SK-N-SH treated with all-trans-retinoic acid at 6 μM for 48 hours (cell line): ENCODE measurements at regions not wholly inside any gene's neighbourhood (a gene's known extent, or its start where the extent isn't known, plus 50 kb on each side); places are given as distances from the start of the nearest gene placed in this dataset.
A peak's percentile ranks its signal among the peaks of the same experiment; 100 is the strongest.

Experiments
- ATAC-seq: fragments of 200-7000 bp; cut with Tn5 transposase; 3 replicates; pipeline ENCODE4 v1.9.1; 2020; ENCODE audit warnings: mild to moderate bottlenecking, moderate library complexity
- ARNTL ChIP-seq: fragments of 450-650 bp; formaldehyde crosslinking; IDR thresholded peaks from 2 replicates; pipeline ENCODE4 v1.5.0; 2020; ENCODE audit warnings: low read depth, mild to moderate bottlenecking, moderate library complexity, borderline replicate concordance
- BACH2 ChIP-seq: fragments of 250-450 bp; sonication (Bioruptor Pico); IDR thresholded peaks from 2 replicates; pipeline ENCODE4 v1.9.0; 2021; ENCODE audit warnings: mild to moderate bottlenecking, borderline replicate concordance
- CREB5 ChIP-seq: fragments of 250-450 bp; sonication (Bioruptor Pico); IDR thresholded peaks from 2 replicates; pipeline ENCODE4 v1.5.1; 2020; ENCODE audit warnings: low read depth, mild to moderate bottlenecking, moderate library complexity
- CSRNP3 ChIP-seq: fragments of 250-450 bp; sonication (Bioruptor Pico); IDR thresholded peaks from 2 replicates; pipeline ENCODE4 v1.5.1; 2021; ENCODE audit warnings: mild to moderate bottlenecking, moderate library complexity
- ESRRG ChIP-seq: fragments of 250-450 bp; sonication (Bioruptor Pico); IDR thresholded peaks from 2 replicates; pipeline ENCODE4 v1.6.1; 2021; ENCODE audit warnings: mild to moderate bottlenecking
- ISL1 ChIP-seq: fragments of 250-450 bp; sonication (Bioruptor Pico); IDR thresholded peaks from 2 replicates; pipeline ENCODE4 v2.1.2; 2022; ENCODE audit warnings: mild to moderate bottlenecking, moderate library complexity
- OSR1 ChIP-seq: fragments of 250-450 bp; sonication (Bioruptor Pico); IDR thresholded peaks from 2 replicates; pipeline ENCODE4 v1.8.0; 2022; ENCODE audit warnings: moderate library complexity, mild to moderate bottlenecking, inconsistent platforms
- PATZ1 ChIP-seq: fragments of 250-450 bp; sonication (Bioruptor Pico); IDR thresholded peaks from 2 replicates; pipeline ENCODE4 v1.8.0; 2020; ENCODE audit warnings: mild to moderate bottlenecking, moderate library complexity, borderline replicate concordance
- POU6F1 ChIP-seq: fragments of 250-450 bp; sonication (Bioruptor Pico); IDR thresholded peaks from 2 replicates; pipeline ENCODE4 v1.8.0; 2021; ENCODE audit warnings: low read depth, mild to moderate bottlenecking, moderate library complexity, borderline replicate concordance
- SNAI2 ChIP-seq: fragments of 250-450 bp; sonication (Bioruptor Pico); IDR thresholded peaks from 2 replicates; pipeline ENCODE4 v1.5.0; 2020; ENCODE audit warnings: mild to moderate bottlenecking, moderate library complexity
- TCF4 ChIP-seq: fragments of 250-450 bp; sonication (Bioruptor Pico); IDR thresholded peaks from 2 replicates; pipeline ENCODE4 v1.8.0; 2021; ENCODE audit warnings: mild to moderate bottlenecking, moderate library complexity, borderline replicate concordance
- TOX ChIP-seq: fragments of 250-450 bp; sonication (Bioruptor Pico); IDR thresholded peaks from 2 replicates; pipeline ENCODE4 v1.8.0; 2021; ENCODE audit warnings: mild to moderate bottlenecking, moderate library complexity, borderline replicate concordance
- TSHZ2 ChIP-seq: fragments of 250-450 bp; sonication (Bioruptor Pico); IDR thresholded peaks from 2 replicates; pipeline ENCODE4 v1.5.0; 2020; ENCODE audit warnings: mild to moderate bottlenecking, moderate library complexity
- ZC3H10 ChIP-seq: fragments of 250-450 bp; sonication (Bioruptor Pico); IDR thresholded peaks from 2 replicates; pipeline ENCODE4 v1.5.1; 2021; ENCODE audit warnings: mild to moderate bottlenecking, moderate library complexity
- ZFP3 ChIP-seq: fragments of 250-450 bp; sonication (Bioruptor Pico); IDR thresholded peaks from 2 replicates; pipeline ENCODE4 v1.5.0; 2020; ENCODE audit warnings: mild to moderate bottlenecking, moderate library complexity
- ZFP30 ChIP-seq: fragments of 450-650 bp; formaldehyde crosslinking; IDR thresholded peaks from 2 replicates; pipeline ENCODE4 v1.5.0; 2022; ENCODE audit warnings: mild to moderate bottlenecking, moderate library complexity
- ZNF565 ChIP-seq: fragments of 450-650 bp; formaldehyde crosslinking; conservative IDR thresholded peaks from 2 replicates; pipeline ENCODE4 v1.5.0; 2020; ENCODE audit warnings: low read depth, mild to moderate bottlenecking, moderate library complexity
- ZNF70 ChIP-seq: fragments of 450-650 bp; formaldehyde crosslinking; IDR thresholded peaks from 2 replicates; pipeline ENCODE4 v1.5.0; 2020; ENCODE audit warnings: mild to moderate bottlenecking, moderate library complexity

- no peak for ATAC-seq
- TF ChIP-seq ZFP3 (CRISPR knock-in tag) (no peak), OSR1 (CRISPR knock-in tag) (no peak), POU6F1 (CRISPR knock-in tag) (no peak), TCF4 (CRISPR knock-in tag) (no peak), CSRNP3 (CRISPR knock-in tag) (no peak), ZFP30 (no peak), ZNF565 (CRISPR knock-in tag) (no peak), TOX (CRISPR knock-in tag) (no peak), CREB5 (CRISPR knock-in tag) (no peak)
Observed at GRCh38 chr2:30361751-30362394, 85.2 kb upstream of the LCLAT1 start.

- peak; percentile 31; the same call in 2 of the 3 replicates for ATAC-seq
- no peak for TF ChIP-seq SNAI2
- TF ChIP-seq ISL1 (CRISPR knock-in tag) = 0 out of 2 replicates have a peak, but pooled peaks have one; percentile 14
- no peak for TF ChIP-seq PATZ1 (CRISPR knock-in tag)
- TF ChIP-seq TSHZ2 (CRISPR knock-in tag) = no peak
- no peak for TF ChIP-seq ZC3H10
Observed at GRCh38 chr2:30362468-30363081, 84.5 kb upstream of the LCLAT1 start.

GRCh38 chr2:30363406-30363805 is 83.6 kb upstream of the LCLAT1 start:
- TF ChIP-seq ZNF70 (no peak), ZFP30 (no peak), SNAI2 (no peak), CREB5 (CRISPR knock-in tag) (no peak), ZFP3 (CRISPR knock-in tag) (no peak), ARNTL (CRISPR knock-in tag) (no peak), ESRRG (CRISPR knock-in tag) (no peak), BACH2 (CRISPR knock-in tag) (no peak), ZC3H10 (no peak), ISL1 (CRISPR knock-in tag) (no peak)
- no peak for ATAC-seq
